ENCODE measurements at regions not wholly inside any gene's neighbourhood (a gene's known extent, or its start where the extent isn't known, plus 50 kb on each side); places are given as distances from the start of the nearest gene placed in this dataset.

- no peak for TF ChIP-seq CTCF (IDR thresholded peaks at IDR 0.05; ENCODE audit: borderline replicate concordance, extremely low read depth, low read length, poor library complexity, severe bottlenecking)
- TF ChIP-seq EZH2 (IDR thresholded peaks at IDR 0.05; ENCODE audit: borderline replicate concordance, low read depth, low read length, severe bottlenecking) = no peak
Observed at GRCh38 chr3:102691507-102691906, 256.7 kb downstream of the ZPLD1 start.
